Peyer's patch (tissue), 4 donors: ENCODE measurements at regions not wholly inside any gene's neighbourhood (a gene's known extent, or its start where the extent isn't known, plus 50 kb on each side); places are given as distances from the start of the nearest gene placed in this dataset.

Source experiments
- POLR2A ChIP-seq, 2 donors: fragments of 450-650 bp; IDR thresholded peaks; one replicate each; pipeline ENCODE4 v1.5.1; 2017; ENCODE audit warnings: antibody characterized with exemption in 2 of 2, mild to moderate bottlenecking in 2 of 2, moderate library complexity in 2 of 2
- TF ChIP-seq, protein P1 (sequence below), 6 experiments: fragments of 450-650 bp in 4 of 6; fragments of 200-600 bp in 2 of 6; sonication (generic) in 1 of 6; IDR thresholded peaks; one replicate each; pipeline ENCODE4 v1.5.1; 2017 to 2019; ENCODE audit warnings: antibody characterized with exemption in 6 of 6, mild to moderate bottlenecking in 3 of 6, moderate library complexity in 1 of 6

DNA sequence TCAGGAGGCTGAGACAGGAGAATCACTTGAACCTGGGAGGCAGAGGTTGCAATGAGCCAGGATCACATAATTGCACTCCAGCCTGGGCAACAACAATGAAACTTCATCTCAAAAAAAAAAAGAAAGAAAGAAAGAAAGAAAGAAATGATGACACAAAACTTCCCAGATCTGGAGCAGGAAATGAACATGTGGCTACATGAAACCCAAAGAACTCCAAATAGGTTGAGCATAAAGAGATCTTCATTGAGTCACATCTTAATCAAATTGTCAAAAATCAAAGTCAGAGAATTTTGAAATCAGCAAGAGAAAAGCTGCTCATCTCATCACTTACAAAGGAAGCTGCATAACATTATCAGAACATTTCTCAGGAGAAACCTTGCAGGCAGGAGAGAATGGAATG lies 247.0 kb downstream of the IBTK start:
- TF ChIP-seq, protein P1, sequence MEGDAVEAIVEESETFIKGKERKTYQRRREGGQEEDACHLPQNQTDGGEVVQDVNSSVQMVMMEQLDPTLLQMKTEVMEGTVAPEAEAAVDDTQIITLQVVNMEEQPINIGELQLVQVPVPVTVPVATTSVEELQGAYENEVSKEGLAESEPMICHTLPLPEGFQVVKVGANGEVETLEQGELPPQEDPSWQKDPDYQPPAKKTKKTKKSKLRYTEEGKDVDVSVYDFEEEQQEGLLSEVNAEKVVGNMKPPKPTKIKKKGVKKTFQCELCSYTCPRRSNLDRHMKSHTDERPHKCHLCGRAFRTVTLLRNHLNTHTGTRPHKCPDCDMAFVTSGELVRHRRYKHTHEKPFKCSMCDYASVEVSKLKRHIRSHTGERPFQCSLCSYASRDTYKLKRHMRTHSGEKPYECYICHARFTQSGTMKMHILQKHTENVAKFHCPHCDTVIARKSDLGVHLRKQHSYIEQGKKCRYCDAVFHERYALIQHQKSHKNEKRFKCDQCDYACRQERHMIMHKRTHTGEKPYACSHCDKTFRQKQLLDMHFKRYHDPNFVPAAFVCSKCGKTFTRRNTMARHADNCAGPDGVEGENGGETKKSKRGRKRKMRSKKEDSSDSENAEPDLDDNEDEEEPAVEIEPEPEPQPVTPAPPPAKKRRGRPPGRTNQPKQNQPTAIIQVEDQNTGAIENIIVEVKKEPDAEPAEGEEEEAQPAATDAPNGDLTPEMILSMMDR (IDR thresholded peaks at IDR 0.05), result no peak
- TF ChIP-seq POLR2A (IDR thresholded peaks at IDR 0.05), result no peak
